ENCODE measurements at regions not wholly inside any gene's neighbourhood (a gene's known extent, or its start where the extent isn't known, plus 50 kb on each side); places are given as distances from the start of the nearest gene placed in this dataset.

DNA sequence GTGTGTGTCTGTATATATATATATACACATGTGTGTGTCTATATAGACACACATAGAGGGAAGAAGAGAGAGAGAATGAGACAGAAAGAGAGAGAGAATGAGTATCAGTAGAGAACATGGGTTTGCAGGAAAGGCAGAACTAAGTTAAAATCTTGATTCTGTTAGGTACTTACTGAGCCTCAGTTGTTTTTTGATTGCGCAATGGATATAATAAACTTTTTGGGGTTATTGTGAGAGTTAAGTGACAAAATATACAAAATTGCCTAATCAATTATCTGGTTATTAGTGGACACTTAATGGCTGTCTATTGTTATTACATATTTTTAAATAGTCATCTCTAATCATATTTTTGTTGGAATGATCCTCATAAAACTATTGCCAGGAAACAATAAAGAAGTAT, 169.0 kb downstream of the ETNK1 start:
- no peak overlapping the region for H3K9ac ChIP-seq (ENCODE audit: low read length)
- no peak overlapping the region for H3K4me2 ChIP-seq (ENCODE audit: low read length)
- H3F3A ChIP-seq (ENCODE audit: insufficient read depth, low read length, poor library complexity, severe bottlenecking): no peaks in the 10 kb centered on the region
- H3K27ac ChIP-seq (ENCODE audit: low read length): no peak overlapping the region
- H2AFZ ChIP-seq (ENCODE audit: low read depth, low read length): no peak overlapping the region
- no peaks in the 10 kb centered on the region for H3K79me2 ChIP-seq (replicated peaks; ENCODE audit: insufficient read depth, low read length)
- H3K9me2 ChIP-seq (ENCODE audit: insufficient read depth, low read length): no peaks in the 10 kb centered on the region
- no peaks in the 10 kb centered on the region for H3K36me3 ChIP-seq (ENCODE audit: insufficient read depth, low read length)
- H3K27me3 ChIP-seq (ENCODE audit: insufficient read depth, low read depth, low read length): no peaks in the 10 kb centered on the region
- no peaks in the 10 kb centered on the region for H3K9me3 ChIP-seq (ENCODE audit: low read length)
- no peaks in the 10 kb centered on the region for H4K20me1 ChIP-seq (ENCODE audit: insufficient read depth)
- TF ChIP-seq EP300 (conservative IDR thresholded peaks at IDR 0.05; ENCODE audit: poor library complexity, severe bottlenecking) (no peak), RAD21 (conservative IDR thresholded peaks at IDR 0.05) (no peak), MXI1 (conservative IDR thresholded peaks at IDR 0.05; ENCODE audit: poor library complexity, severe bottlenecking) (no peak), TAF1 (IDR thresholded peaks at IDR 0.05; ENCODE audit: low read depth) (no peak), SMC3 (conservative IDR thresholded peaks at IDR 0.05; ENCODE audit: poor library complexity) (no peak), EZH2 (IDR thresholded peaks at IDR 0.05; ENCODE audit: borderline replicate concordance, insufficient read depth, low read length, poor library complexity, severe bottlenecking) (no peak), POLR2AphosphoS5 (IDR thresholded peaks at IDR 0.05) (no peak)
- TF ChIP-seq, protein P1, sequence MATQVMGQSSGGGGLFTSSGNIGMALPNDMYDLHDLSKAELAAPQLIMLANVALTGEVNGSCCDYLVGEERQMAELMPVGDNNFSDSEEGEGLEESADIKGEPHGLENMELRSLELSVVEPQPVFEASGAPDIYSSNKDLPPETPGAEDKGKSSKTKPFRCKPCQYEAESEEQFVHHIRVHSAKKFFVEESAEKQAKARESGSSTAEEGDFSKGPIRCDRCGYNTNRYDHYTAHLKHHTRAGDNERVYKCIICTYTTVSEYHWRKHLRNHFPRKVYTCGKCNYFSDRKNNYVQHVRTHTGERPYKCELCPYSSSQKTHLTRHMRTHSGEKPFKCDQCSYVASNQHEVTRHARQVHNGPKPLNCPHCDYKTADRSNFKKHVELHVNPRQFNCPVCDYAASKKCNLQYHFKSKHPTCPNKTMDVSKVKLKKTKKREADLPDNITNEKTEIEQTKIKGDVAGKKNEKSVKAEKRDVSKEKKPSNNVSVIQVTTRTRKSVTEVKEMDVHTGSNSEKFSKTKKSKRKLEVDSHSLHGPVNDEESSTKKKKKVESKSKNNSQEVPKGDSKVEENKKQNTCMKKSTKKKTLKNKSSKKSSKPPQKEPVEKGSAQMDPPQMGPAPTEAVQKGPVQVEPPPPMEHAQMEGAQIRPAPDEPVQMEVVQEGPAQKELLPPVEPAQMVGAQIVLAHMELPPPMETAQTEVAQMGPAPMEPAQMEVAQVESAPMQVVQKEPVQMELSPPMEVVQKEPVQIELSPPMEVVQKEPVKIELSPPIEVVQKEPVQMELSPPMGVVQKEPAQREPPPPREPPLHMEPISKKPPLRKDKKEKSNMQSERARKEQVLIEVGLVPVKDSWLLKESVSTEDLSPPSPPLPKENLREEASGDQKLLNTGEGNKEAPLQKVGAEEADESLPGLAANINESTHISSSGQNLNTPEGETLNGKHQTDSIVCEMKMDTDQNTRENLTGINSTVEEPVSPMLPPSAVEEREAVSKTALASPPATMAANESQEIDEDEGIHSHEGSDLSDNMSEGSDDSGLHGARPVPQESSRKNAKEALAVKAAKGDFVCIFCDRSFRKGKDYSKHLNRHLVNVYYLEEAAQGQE (IDR thresholded peaks at IDR 0.05; ENCODE audit: borderline replicate concordance): no peak
- TF ChIP-seq, protein P2, sequence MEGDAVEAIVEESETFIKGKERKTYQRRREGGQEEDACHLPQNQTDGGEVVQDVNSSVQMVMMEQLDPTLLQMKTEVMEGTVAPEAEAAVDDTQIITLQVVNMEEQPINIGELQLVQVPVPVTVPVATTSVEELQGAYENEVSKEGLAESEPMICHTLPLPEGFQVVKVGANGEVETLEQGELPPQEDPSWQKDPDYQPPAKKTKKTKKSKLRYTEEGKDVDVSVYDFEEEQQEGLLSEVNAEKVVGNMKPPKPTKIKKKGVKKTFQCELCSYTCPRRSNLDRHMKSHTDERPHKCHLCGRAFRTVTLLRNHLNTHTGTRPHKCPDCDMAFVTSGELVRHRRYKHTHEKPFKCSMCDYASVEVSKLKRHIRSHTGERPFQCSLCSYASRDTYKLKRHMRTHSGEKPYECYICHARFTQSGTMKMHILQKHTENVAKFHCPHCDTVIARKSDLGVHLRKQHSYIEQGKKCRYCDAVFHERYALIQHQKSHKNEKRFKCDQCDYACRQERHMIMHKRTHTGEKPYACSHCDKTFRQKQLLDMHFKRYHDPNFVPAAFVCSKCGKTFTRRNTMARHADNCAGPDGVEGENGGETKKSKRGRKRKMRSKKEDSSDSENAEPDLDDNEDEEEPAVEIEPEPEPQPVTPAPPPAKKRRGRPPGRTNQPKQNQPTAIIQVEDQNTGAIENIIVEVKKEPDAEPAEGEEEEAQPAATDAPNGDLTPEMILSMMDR (IDR thresholded peaks at IDR 0.05; ENCODE audit: poor library complexity, severe bottlenecking): no peak
- H3K4me3 ChIP-seq (ENCODE audit: low read length): no peak overlapping the region

DNA sequence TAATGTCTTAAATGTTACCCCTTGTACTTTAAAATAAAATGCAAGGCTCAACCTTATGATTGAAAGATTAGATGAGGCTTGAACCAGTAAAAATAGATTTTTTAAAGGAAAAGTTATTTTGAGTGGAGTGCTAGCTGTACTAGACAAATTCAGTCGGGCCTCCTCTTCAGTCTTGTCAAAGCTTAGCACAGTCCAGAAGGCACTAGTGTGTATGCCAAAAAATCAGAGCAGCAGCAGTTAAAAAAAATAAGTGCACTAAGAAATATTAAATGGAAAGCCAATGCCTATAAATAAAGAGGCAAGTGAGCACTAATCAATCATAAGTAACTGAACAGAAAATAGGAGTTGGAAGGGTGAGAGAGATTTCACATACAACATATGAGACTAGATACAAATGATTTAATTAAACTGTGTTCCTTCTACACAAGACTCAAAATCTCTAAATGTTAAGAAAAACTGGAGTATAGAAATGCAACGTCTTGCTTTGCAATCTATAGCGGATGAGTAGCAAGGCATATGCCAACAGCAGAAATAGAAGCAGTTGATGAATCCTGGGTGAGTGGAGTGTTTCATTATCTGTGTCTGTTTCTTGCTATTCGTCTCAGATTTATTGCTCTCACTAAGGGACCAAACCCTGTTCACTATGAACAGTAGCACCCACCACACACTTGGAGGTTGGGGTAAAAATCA, 172.1 kb downstream of the ETNK1 start:
- Histone ChIP-seq H3K4me3 (ENCODE audit: low read length) (no peak overlapping the region), H4K20me1 (ENCODE audit: insufficient read depth) (no peaks in the 10 kb centered on the region), H3F3A (ENCODE audit: insufficient read depth, low read length, poor library complexity, severe bottlenecking) (no peaks in the 10 kb centered on the region), H3K4me2 (ENCODE audit: low read length) (no peak overlapping the region), H3K27ac (ENCODE audit: low read length) (no peak overlapping the region), H3K79me2 (replicated peaks; ENCODE audit: insufficient read depth, low read length) (no peaks in the 10 kb centered on the region), H2AFZ (ENCODE audit: low read depth, low read length) (no peak overlapping the region), H3K36me3 (ENCODE audit: insufficient read depth, low read length) (no peaks in the 10 kb centered on the region), H3K9me3 (ENCODE audit: low read length) (no peaks in the 10 kb centered on the region), H3K9me2 (ENCODE audit: insufficient read depth, low read length) (no peaks in the 10 kb centered on the region), H3K9ac (ENCODE audit: low read length) (no peak overlapping the region), H3K27me3 (ENCODE audit: insufficient read depth, low read depth, low read length) (no peaks in the 10 kb centered on the region)
- TF ChIP-seq TAF1 (IDR thresholded peaks at IDR 0.05; ENCODE audit: low read depth) (no peak), POLR2AphosphoS5 (IDR thresholded peaks at IDR 0.05) (no peak), MXI1 (conservative IDR thresholded peaks at IDR 0.05; ENCODE audit: poor library complexity, severe bottlenecking) (no peak), RAD21 (conservative IDR thresholded peaks at IDR 0.05) (no peak), EZH2 (IDR thresholded peaks at IDR 0.05; ENCODE audit: borderline replicate concordance, insufficient read depth, low read length, poor library complexity, severe bottlenecking) (no peak)
- TF ChIP-seq, protein P2 (IDR thresholded peaks at IDR 0.05; ENCODE audit: poor library complexity, severe bottlenecking): no peak
- TF ChIP-seq, protein P1 (IDR thresholded peaks at IDR 0.05; ENCODE audit: borderline replicate concordance): no peak

Data from neural cell (in vitro differentiated cells).